Skeletal muscle satellite cell (primary cell): ENCODE measurements at regions not wholly inside any gene's neighbourhood (a gene's known extent, or its start where the extent isn't known, plus 50 kb on each side); places are given as distances from the start of the nearest gene placed in this dataset.
"Not testable (repeated sequence)": the region's sequence is repeated elsewhere in the genome, so short reads cannot be mapped to it uniquely, and the experiment has no call there.

Source experiments
- H3K27me3 ChIP-seq: 2 replicates; pipeline ENCODE4 v1.7.0; 2013; ENCODE audit warnings: low read length; ENCODE audit not compliant: control insufficient read depth, insufficient read depth
- H3K36me3 ChIP-seq: 2 replicates; pipeline ENCODE4 v1.7.0; 2013; ENCODE audit warnings: mild to moderate bottlenecking, control low read depth, low read length; ENCODE audit not compliant: insufficient read depth
- H3K4me1 ChIP-seq: 2 replicates; pipeline ENCODE4 v1.7.0; 2013; ENCODE audit warnings: low read length; ENCODE audit not compliant: control insufficient read depth, insufficient read depth
- H3K4me2 ChIP-seq: 2 replicates; pipeline ENCODE4 v1.7.0; 2013; ENCODE audit warnings: mild to moderate bottlenecking, low read length
- H3K4me3 ChIP-seq: 2 replicates; pipeline ENCODE4 v1.7.0; 2013; ENCODE audit warnings: low read length
- H3K9ac ChIP-seq: 2 replicates; pipeline ENCODE4 v1.7.0; 2013; ENCODE audit warnings: mild to moderate bottlenecking, low read depth, low read length, moderate library complexity
- H3K9me3 ChIP-seq: replicated peaks from 2 replicates; pipeline ENCODE4 v1.7.0; 2013; ENCODE audit warnings: mild to moderate bottlenecking, control low read depth, low read length

DNA sequence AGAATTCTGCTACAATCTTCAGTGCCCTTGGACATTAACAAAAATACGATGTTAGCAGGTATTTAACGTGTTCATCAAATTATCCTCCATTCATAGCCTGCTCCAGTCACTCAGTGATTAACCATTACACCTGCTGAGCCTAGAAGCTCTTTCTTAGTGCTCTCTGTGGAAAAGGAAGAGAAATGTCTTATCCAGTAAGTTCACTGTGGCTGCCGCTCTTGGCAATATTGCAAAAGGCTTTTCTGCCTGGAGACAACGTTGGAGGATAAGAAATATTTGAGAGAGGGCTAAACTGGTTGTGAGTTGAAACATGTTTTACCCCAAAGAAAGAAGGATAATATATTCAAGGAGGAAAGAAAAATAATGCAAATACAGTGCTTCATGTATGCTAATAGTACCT is 217.4 kb upstream of the HSF2 start:
- no peak overlapping the region for H3K9ac ChIP-seq
- no peaks in the 10 kb centered on the region for H3K9me3 ChIP-seq
- no peak overlapping the region for H3K4me3 ChIP-seq
- H3K4me2 ChIP-seq: no peak overlapping the region
- no peaks in the 10 kb centered on the region for H3K27me3 ChIP-seq
- no peaks in the 10 kb centered on the region for H3K36me3 ChIP-seq
- no peaks in the 10 kb centered on the region for H3K4me1 ChIP-seq

DNA sequence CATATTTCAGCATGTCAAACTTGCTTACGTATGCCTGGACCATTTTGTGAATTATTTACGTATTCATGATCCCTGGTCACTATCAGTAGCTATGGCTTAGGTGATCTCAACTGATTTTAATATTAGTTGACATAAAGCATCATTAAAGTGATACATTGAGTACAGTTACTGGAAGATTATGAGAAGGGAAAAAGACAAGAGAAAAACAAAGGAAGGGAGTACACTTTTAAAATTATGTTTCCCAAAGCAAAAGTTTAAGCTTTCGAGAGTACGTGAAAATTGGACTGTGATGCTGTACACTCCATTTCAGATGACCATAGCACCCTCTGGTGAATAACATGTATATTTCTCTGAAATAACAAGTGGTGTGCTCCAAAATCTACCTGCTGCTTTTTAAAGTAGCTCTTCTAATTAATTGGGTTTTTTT is 215.0 kb upstream of the HSF2 start:
- Histone ChIP-seq H3K9ac (peak overlapping the region; percentile 24), H3K27me3 (no peaks in the 10 kb centered on the region), H3K4me1 (no peaks in the 10 kb centered on the region), H3K9me3 (no peaks in the 10 kb centered on the region), H3K4me2 (peak overlapping the region; percentile 76), H3K36me3 (no peaks in the 10 kb centered on the region), H3K4me3 (peak overlapping the region; percentile 53)

GRCh38 chr6:122185458-122185857 is 214.0 kb upstream of the HSF2 start:
- H3K27me3 ChIP-seq, H3K9ac ChIP-seq, H3K4me2 ChIP-seq, H3K9me3 ChIP-seq, H3K36me3 ChIP-seq, H3K4me1 ChIP-seq, H3K4me3 ChIP-seq: not testable (repeated sequence)

DNA sequence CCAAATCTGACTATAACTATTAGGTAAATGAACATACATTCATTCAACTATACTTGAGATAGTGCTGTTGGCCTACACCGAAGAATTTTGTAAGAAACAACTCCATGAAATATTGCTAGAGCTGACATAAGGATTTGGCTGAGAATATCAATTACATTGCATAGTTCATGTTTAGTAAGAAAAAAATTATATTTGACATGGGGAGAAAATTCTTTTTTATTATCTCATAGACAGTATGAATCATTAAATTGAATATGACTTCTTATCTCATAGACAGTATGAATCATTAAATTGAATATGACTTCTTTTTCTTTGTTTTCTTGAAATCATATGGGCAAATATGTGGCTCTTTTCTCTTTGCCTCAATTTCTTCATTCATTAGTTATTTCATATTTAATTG is 212.3 kb upstream of the HSF2 start:
- Histone ChIP-seq H3K4me1 (no peaks in the 10 kb centered on the region), H3K9me3 (no peaks in the 10 kb centered on the region), H3K4me2 (no peak overlapping the region), H3K4me3 (no peak overlapping the region), H3K36me3 (no peaks in the 10 kb centered on the region), H3K9ac (no peak overlapping the region), H3K27me3 (no peaks in the 10 kb centered on the region)

- Histone ChIP-seq H3K4me1 (peaks cover 4% of the 10 kb centered on the region), H3K36me3 (no peaks in the 10 kb centered on the region), H3K9ac (no peak overlapping the region), H3K27me3 (no peaks in the 10 kb centered on the region), H3K9me3 (no peaks in the 10 kb centered on the region), H3K4me3 (no peak overlapping the region), H3K4me2 (no peak overlapping the region)
Measured at GRCh38 chr6:122198922-122199321, 200.5 kb upstream of the HSF2 start.

DNA sequence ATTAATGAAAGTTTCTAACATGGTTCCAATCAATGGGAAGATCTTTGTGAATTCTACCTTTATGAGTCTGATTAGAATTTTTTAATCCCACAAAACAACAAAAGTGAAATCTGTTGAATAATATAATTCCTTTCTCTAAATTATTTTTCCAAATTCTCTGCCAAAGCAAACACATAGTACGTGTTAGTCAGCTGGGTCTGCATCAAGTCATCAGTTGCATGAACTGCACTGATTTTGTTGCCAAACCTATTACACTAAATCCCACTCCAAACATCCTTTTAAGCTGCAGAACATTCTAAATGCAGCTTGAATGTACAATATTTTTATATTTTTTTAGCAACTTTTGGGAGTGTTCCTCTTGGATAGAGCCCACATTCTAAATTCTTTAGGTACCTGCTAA is 199.0 kb upstream of the HSF2 start:
- Histone ChIP-seq H3K36me3 (no peaks in the 10 kb centered on the region), H3K9me3 (no peaks in the 10 kb centered on the region), H3K4me2 (no peak overlapping the region), H3K9ac (no peak overlapping the region), H3K27me3 (no peaks in the 10 kb centered on the region), H3K4me3 (no peak overlapping the region), H3K4me1 (peaks cover 4% of the 10 kb centered on the region)

GRCh38 chr6:122202576-122203137 is 196.8 kb upstream of the HSF2 start:
- Histone ChIP-seq H3K27me3 (no peaks in the 10 kb centered on the region), H3K9ac (no peak overlapping the region), H3K9me3 (no peaks in the 10 kb centered on the region), H3K36me3 (no peaks in the 10 kb centered on the region), H3K4me2 (no peak overlapping the region), H3K4me1 (peaks cover 12% of the 10 kb centered on the region), H3K4me3 (no peak overlapping the region)

GRCh38 chr6:122207061-122207460 is 192.4 kb upstream of the HSF2 start:
- H3K27me3 ChIP-seq: no peaks in the 10 kb centered on the region
- no peak overlapping the region for H3K9ac ChIP-seq
- H3K9me3 ChIP-seq: no peaks in the 10 kb centered on the region
- H3K4me3 ChIP-seq: no peak overlapping the region
- peaks cover 9% of the 10 kb centered on the region for H3K4me1 ChIP-seq
- H3K36me3 ChIP-seq: no peaks in the 10 kb centered on the region
- no peak overlapping the region for H3K4me2 ChIP-seq

- Histone ChIP-seq H3K4me2 (peak overlapping the region; percentile 16), H3K9ac (no peak overlapping the region), H3K9me3 (no peaks in the 10 kb centered on the region), H3K4me1 (peaks cover 9% of the 10 kb centered on the region), H3K27me3 (no peaks in the 10 kb centered on the region), H3K4me3 (no peak overlapping the region), H3K36me3 (no peaks in the 10 kb centered on the region)
Measured at GRCh38 chr6:122207794-122208193, 191.7 kb upstream of the HSF2 start.

DNA sequence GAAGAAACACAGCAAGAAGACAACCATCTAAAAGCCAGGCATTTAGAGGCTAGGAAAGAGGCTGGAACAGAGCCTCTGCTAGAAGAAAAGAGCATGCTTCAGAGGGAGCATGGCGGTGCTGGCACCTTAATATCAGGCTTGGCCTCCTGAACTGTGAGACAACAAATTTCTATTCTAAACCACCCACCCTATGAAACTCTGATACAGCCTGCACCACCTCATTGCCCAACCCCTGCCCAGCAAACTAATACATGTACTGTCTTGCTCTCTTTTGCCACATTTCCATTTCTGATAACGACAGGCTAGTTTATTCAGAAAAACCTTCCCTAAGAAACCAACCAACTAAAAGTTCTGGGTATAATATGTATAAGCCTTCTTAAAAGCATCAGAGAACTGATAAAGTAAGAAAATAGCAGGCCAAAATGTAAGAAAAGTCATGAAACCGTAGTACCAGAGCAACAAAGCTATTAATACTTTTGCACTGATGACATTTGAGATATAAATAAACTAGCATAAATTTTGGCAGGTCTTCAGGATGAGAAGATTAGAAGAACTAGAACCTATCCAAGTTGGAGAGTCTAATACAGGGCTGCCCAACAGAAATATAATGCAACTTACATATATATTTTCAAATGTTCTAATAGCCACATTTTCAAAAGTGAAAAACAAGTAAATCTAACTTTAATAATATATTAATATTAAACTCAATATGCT is 184.7 kb upstream of the HSF2 start:
- no peak overlapping the region for H3K4me2 ChIP-seq
- no peaks in the 10 kb centered on the region for H3K36me3 ChIP-seq
- H3K9ac ChIP-seq: no peak overlapping the region
- H3K4me3 ChIP-seq: no peak overlapping the region
- no peaks in the 10 kb centered on the region for H3K27me3 ChIP-seq
- no peaks in the 10 kb centered on the region for H3K4me1 ChIP-seq
- H3K9me3 ChIP-seq: no peaks in the 10 kb centered on the region

DNA sequence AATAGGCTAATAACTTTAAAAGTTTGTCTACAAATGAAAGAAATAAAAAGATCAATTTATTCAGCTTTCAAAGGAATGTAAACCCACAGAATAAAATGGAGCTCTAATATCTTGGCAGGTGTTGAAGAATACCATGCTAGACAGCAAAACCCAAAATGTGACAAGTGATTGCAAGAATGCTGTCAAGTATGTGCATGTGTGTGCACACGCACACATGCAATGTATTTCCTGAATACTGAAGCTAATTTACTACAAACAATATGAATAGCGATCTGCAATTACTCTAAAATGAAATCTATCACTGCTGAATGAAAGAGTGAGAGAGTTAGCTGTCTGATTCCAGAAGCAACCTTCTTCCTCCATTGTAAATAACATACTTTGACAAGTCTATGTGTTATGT is 179.2 kb upstream of the HSF2 start:
- Histone ChIP-seq H3K36me3 (no peaks in the 10 kb centered on the region), H3K4me1 (no peaks in the 10 kb centered on the region), H3K4me2 (no peak overlapping the region), H3K4me3 (no peak overlapping the region), H3K9ac (no peak overlapping the region), H3K9me3 (no peaks in the 10 kb centered on the region), H3K27me3 (no peaks in the 10 kb centered on the region)

GRCh38 chr6:122222761-122223160 is 176.7 kb upstream of the HSF2 start:
- no peaks in the 10 kb centered on the region for H3K9me3 ChIP-seq
- H3K4me1 ChIP-seq: no peaks in the 10 kb centered on the region
- H3K36me3 ChIP-seq: no peaks in the 10 kb centered on the region

More at GRCh38 chr6:122222761-122223160, 176.7 kb upstream of the HSF2 start:
- Histone ChIP-seq H3K27me3 (no peaks in the 10 kb centered on the region), H3K4me3 (no peak overlapping the region), H3K4me2 (no peak overlapping the region), H3K9ac (no peak overlapping the region)
